HL-60 (cell line): ENCODE measurements at regions not wholly inside any gene's neighbourhood (a gene's known extent, or its start where the extent isn't known, plus 50 kb on each side); places are given as distances from the start of the nearest gene placed in this dataset.

Experiments used
- DNase-seq, 2 experiments: peaks; one replicate each; pipeline ENCODE4 v3.0.0-alpha.2; 2010 to 2020; ENCODE audit warnings: low read depth in 1 of 2, low spot score in 1 of 2
- H3K27ac ChIP-seq: fragments of 250-450 bp; sonication (Bioruptor Pico); replicated peaks from 2 replicates; pipeline ENCODE4 v1.5.1; 2020; ENCODE audit warnings: mild to moderate bottlenecking, moderate library complexity
- H3K27me3 ChIP-seq: fragments of 250-450 bp; sonication (Bioruptor Pico); 2 replicates; pipeline ENCODE4 v1.5.1; 2021; ENCODE audit warnings: mild to moderate bottlenecking, moderate library complexity; ENCODE audit not compliant: insufficient read depth, poor library complexity, severe bottlenecking
- H3K4me3 ChIP-seq: replicated peaks from 2 replicates; pipeline ENCODE4 v1.5.1; 2011; ENCODE audit warnings: mild to moderate bottlenecking, control low read depth, low read length; ENCODE audit not compliant: insufficient read depth
- CTCF ChIP-seq: IDR thresholded peaks from one replicate; pipeline ENCODE4 v1.5.1; 2011; ENCODE audit warnings: low read length, control low read depth, inconsistent platforms; ENCODE audit not compliant: insufficient read depth
- GABPA ChIP-seq: IDR thresholded peaks from 2 replicates; pipeline ENCODE4 v1.6.1; 2012; ENCODE audit warnings: low read depth
- POLR2AphosphoS5 ChIP-seq: IDR thresholded peaks from 2 replicates; pipeline ENCODE4 v1.6.1; 2012; ENCODE audit warnings: low read depth
- SPI1 ChIP-seq: IDR thresholded peaks from 2 replicates; pipeline ENCODE4 v1.6.1; 2012; ENCODE audit warnings: low read depth, mild to moderate bottlenecking, borderline replicate concordance
- TF ChIP-seq, protein P1 (sequence below): IDR thresholded peaks from 2 replicates; pipeline ENCODE4 v1.6.1; 2012; ENCODE audit warnings: low read depth; ENCODE audit not compliant: insufficient replicate concordance

DNA sequence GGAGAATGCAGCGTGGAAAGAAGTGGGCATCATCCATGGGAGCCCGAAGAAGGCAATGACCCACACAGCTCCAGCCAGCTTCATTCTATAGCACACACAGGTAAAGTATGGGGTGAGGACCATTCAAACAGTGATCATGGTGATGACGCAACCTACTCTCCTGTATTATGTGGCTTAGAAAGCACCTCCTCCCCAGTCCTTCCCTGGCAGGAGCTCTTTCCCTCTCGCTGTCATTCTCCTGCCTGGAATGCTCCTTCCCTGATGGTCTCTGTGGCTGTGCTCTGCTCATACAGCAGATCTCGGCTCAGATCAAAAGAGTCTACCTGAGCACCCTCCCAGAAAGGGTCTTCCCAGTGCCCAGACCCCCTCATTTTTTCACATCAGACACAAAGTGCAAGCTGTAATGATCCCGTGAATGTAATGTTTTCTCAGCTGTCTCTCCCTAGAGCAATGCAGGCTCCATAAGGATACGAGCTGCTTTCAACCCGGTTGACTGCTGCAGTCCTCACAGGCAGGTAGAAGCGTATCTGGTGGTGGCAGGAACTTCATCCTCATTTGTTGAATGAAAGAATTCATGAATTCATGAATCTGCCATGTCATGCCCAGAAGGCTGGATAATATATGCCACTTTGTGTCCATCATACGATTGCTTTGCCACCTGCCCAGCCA, 248.8 kb downstream of the HS3ST3A1 start:
- DNase-seq: no peak
- H3K27ac ChIP-seq: no peak overlapping the region
- no peaks in the 10 kb centered on the region for H3K27me3 ChIP-seq
- H3K4me3 ChIP-seq: no peak overlapping the region
- TF ChIP-seq GABPA (no peak), SPI1 (no peak), CTCF (no peak), POLR2AphosphoS5 (no peak)
- TF ChIP-seq, protein P1, sequence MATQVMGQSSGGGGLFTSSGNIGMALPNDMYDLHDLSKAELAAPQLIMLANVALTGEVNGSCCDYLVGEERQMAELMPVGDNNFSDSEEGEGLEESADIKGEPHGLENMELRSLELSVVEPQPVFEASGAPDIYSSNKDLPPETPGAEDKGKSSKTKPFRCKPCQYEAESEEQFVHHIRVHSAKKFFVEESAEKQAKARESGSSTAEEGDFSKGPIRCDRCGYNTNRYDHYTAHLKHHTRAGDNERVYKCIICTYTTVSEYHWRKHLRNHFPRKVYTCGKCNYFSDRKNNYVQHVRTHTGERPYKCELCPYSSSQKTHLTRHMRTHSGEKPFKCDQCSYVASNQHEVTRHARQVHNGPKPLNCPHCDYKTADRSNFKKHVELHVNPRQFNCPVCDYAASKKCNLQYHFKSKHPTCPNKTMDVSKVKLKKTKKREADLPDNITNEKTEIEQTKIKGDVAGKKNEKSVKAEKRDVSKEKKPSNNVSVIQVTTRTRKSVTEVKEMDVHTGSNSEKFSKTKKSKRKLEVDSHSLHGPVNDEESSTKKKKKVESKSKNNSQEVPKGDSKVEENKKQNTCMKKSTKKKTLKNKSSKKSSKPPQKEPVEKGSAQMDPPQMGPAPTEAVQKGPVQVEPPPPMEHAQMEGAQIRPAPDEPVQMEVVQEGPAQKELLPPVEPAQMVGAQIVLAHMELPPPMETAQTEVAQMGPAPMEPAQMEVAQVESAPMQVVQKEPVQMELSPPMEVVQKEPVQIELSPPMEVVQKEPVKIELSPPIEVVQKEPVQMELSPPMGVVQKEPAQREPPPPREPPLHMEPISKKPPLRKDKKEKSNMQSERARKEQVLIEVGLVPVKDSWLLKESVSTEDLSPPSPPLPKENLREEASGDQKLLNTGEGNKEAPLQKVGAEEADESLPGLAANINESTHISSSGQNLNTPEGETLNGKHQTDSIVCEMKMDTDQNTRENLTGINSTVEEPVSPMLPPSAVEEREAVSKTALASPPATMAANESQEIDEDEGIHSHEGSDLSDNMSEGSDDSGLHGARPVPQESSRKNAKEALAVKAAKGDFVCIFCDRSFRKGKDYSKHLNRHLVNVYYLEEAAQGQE: no peak

GRCh38 chr17:13351046-13351445, 250.7 kb downstream of the HS3ST3A1 start:
- DNase-seq: no peak
- no peak for TF ChIP-seq SPI1
- TF ChIP-seq POLR2AphosphoS5: no peak
- TF ChIP-seq CTCF: no peak
- TF ChIP-seq, protein P1: no peak
- no peak for TF ChIP-seq GABPA
- no peak overlapping the region for H3K27ac ChIP-seq

DNA sequence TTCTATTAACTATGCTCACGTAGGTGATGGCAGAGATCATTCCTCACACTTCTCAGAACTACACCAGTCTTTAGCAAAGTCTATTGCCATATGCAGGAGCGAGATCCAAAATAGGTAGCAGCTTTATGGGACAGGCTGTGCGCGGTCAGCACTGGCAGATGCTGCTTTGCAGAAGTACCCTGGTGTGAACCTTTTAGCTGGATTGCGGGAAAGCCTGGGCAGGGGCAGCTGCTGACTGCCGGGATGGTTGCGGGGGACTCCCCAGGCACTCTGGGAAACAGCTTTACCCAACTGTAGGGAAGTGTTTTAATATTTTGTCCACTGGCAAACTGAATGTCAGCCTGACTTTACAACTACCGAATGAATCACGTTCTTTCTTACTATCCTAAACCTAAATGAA, 251.3 kb downstream of the HS3ST3A1 start:
- H3K27ac ChIP-seq: no peak overlapping the region
- TF ChIP-seq, protein P1: no peak
- no peak for TF ChIP-seq CTCF
- TF ChIP-seq GABPA: no peak
- TF ChIP-seq SPI1: no peak
- H3K27me3 ChIP-seq: no peaks in the 10 kb centered on the region
- no peak overlapping the region for H3K4me3 ChIP-seq
- DNase-seq: no peak

More at GRCh38 chr17:13351046-13351445, 250.7 kb downstream of the HS3ST3A1 start:
- no peaks in the 10 kb centered on the region for H3K27me3 ChIP-seq
- H3K4me3 ChIP-seq: no peak overlapping the region
